OCI-LY3 (cell line): ENCODE measurements at regions not wholly inside any gene's neighbourhood (a gene's known extent, or its start where the extent isn't known, plus 50 kb on each side); places are given as distances from the start of the nearest gene placed in this dataset.

Source experiments
- H2AFZ ChIP-seq: fragments of 200-600, 300-600 bp; shearing (Covaris generic); 2 replicates; pipeline ENCODE4 v1.6.0; 2014; ENCODE audit warnings: antibody characterized with exemption, low read depth, low read length
- H3K27ac ChIP-seq: fragments of 200-600, 300-600 bp; sonication (generic); 2 replicates; pipeline ENCODE4 v1.5.1; 2014; ENCODE audit warnings: mild to moderate bottlenecking, low read length, moderate library complexity, mixed read lengths
- H3K27me3 ChIP-seq: fragments of 200-600, 300-600 bp; sonication (generic); 2 replicates; pipeline ENCODE4 v1.6.1; 2014; ENCODE audit warnings: low read depth, low read length, mixed read lengths
- H3K36me3 ChIP-seq: fragments of 200-600, 300-600 bp; sonication (generic); replicated peaks from 2 replicates; pipeline ENCODE3; 2014; ENCODE audit warnings: low read depth, low read length, mixed read lengths
- H3K4me1 ChIP-seq: fragments of 300-600, 200-600 bp; sonication (generic); 2 replicates; pipeline ENCODE4 v1.6.1; 2014; ENCODE audit warnings: low read length, mixed read lengths
- H3K4me2 ChIP-seq: fragments of 200-600, 300-600 bp; sonication (generic); 2 replicates; pipeline ENCODE4 v1.6.1; 2014; ENCODE audit warnings: low read length, mixed read lengths
- H3K4me3 ChIP-seq: fragments of 300-600, 200-600 bp; sonication (generic); 2 replicates; pipeline ENCODE4 v1.5.1; 2014; ENCODE audit warnings: antibody characterized with exemption, mild to moderate bottlenecking, low read length, moderate library complexity
- H3K79me2 ChIP-seq: fragments of 300-600, 200-600 bp; shearing (Covaris generic); 2 replicates; pipeline ENCODE4 v1.6.1; 2014; ENCODE audit warnings: mild to moderate bottlenecking, low read length, mixed read lengths
- H3K9ac ChIP-seq: fragments of 300-600, 200-600 bp; shearing (Covaris generic); 2 replicates; pipeline ENCODE4 v1.6.0; 2014; ENCODE audit warnings: mild to moderate bottlenecking, low read length, moderate library complexity
- H3K9me3 ChIP-seq: fragments of 200-600, 300-600 bp; shearing (Covaris generic); 2 replicates; pipeline ENCODE4 v1.6.1; 2014; ENCODE audit warnings: low read length, mixed read lengths; ENCODE audit not compliant: insufficient read depth
- H4K20me1 ChIP-seq: fragments of 200-600, 300-600 bp; sonication (generic); 2 replicates; pipeline ENCODE4 v1.6.1; 2016; ENCODE audit warnings: low read length, mixed read lengths; ENCODE audit not compliant: insufficient read depth
- CTCF ChIP-seq: fragments of 200-600, 300-600 bp; sonication (generic); IDR thresholded peaks from 2 replicates; pipeline ENCODE4 v1.5.1; 2014; ENCODE audit warnings: antibody characterized with exemption, low read length, low read depth
- EZH2phosphoT487 ChIP-seq: fragments of 200-600 bp; shearing (Covaris generic); IDR thresholded peaks from 2 replicates; pipeline ENCODE4 v1.6.1; 2018; ENCODE audit warnings: antibody characterized with exemption, mixed run types, low read depth

DNA sequence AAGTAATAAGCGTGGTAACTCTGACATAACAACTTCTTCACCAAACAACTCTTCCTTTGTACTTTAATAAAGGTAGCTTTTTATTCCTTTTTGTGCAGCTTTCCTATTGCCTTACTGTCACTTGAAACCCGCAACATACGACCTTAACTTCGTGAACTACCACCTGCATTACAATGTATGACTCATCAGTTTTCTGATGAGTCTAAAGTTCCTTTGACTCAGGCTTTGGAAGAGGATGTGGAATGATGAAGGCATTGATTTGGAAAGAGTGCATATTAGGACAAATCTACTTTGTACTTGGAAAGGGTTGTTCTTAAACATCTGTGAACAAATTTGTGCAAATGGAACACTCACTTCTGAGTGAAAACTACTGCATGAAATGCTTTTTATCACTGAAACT lies 1012.1 kb downstream of the TMEM182 start:
- H3K79me2 ChIP-seq = no peaks in the 10 kb centered on the region
- H3K9me3 ChIP-seq = 0 out of 2 replicates have a peak, but pooled peaks cover 4% of the 10 kb centered on the region
- no peaks in the 10 kb centered on the region for H4K20me1 ChIP-seq
- no peak overlapping the region for H2AFZ ChIP-seq
- no peak overlapping the region for H3K4me3 ChIP-seq
- H3K27me3 ChIP-seq = no peaks in the 10 kb centered on the region
- H3K4me2 ChIP-seq = no peak overlapping the region
- TF ChIP-seq EZH2phosphoT487 = no peak
- no peak for TF ChIP-seq CTCF
- H3K36me3 ChIP-seq = no peaks in the 10 kb centered on the region
- no peak overlapping the region for H3K9ac ChIP-seq
- H3K4me1 ChIP-seq = no peaks in the 10 kb centered on the region
- H3K27ac ChIP-seq = no peak overlapping the region

- H3K4me3 ChIP-seq = no peak overlapping the region
- H2AFZ ChIP-seq = no peak overlapping the region
- H3K79me2 ChIP-seq = no peaks in the 10 kb centered on the region
- no peak overlapping the region for H3K4me2 ChIP-seq
- H3K9me3 ChIP-seq = 0 out of 2 replicates have a peak, but pooled peaks cover 2% of the 10 kb centered on the region
- TF ChIP-seq CTCF (no peak), EZH2phosphoT487 (no peak)
- H3K27ac ChIP-seq = no peak overlapping the region
- H4K20me1 ChIP-seq = no peaks in the 10 kb centered on the region
- no peak overlapping the region for H3K9ac ChIP-seq
- H3K4me1 ChIP-seq = no peaks in the 10 kb centered on the region
- no peaks in the 10 kb centered on the region for H3K36me3 ChIP-seq
- H3K27me3 ChIP-seq = no peaks in the 10 kb centered on the region
These were observed 1018.4 kb downstream of the TMEM182 start for GRCh38 chr2:103780088-103780702.

- no peak for TF ChIP-seq EZH2phosphoT487
- no peak for TF ChIP-seq CTCF
- H2AFZ ChIP-seq = no peak overlapping the region
- no peaks in the 10 kb centered on the region for H3K9me3 ChIP-seq
- H3K4me2 ChIP-seq = no peak overlapping the region
- H3K4me3 ChIP-seq = no peak overlapping the region
- no peak overlapping the region for H3K27ac ChIP-seq
- no peaks in the 10 kb centered on the region for H3K79me2 ChIP-seq
- no peaks in the 10 kb centered on the region for H3K27me3 ChIP-seq
- H3K4me1 ChIP-seq = no peaks in the 10 kb centered on the region
- H4K20me1 ChIP-seq = no peaks in the 10 kb centered on the region
- H3K36me3 ChIP-seq = no peaks in the 10 kb centered on the region
- no peak overlapping the region for H3K9ac ChIP-seq
These were observed 1019.5 kb downstream of the TMEM182 start for GRCh38 chr2:103781313-103781712.

GRCh38 chr2:103784261-103784660 lies 1022.4 kb downstream of the TMEM182 start:
- H3K27me3 ChIP-seq = no peaks in the 10 kb centered on the region
- H2AFZ ChIP-seq = no peak overlapping the region
- H3K36me3 ChIP-seq = no peaks in the 10 kb centered on the region
- no peak overlapping the region for H3K4me3 ChIP-seq
- no peaks in the 10 kb centered on the region for H3K4me1 ChIP-seq
- no peaks in the 10 kb centered on the region for H3K79me2 ChIP-seq
- H3K9me3 ChIP-seq = no peaks in the 10 kb centered on the region
- H3K9ac ChIP-seq = no peak overlapping the region
- H3K27ac ChIP-seq = no peak overlapping the region
- H3K4me2 ChIP-seq = no peak overlapping the region
- TF ChIP-seq CTCF (no peak), EZH2phosphoT487 (no peak)
- H4K20me1 ChIP-seq = no peaks in the 10 kb centered on the region
